Effector memory CD8-positive, alpha-beta T cell (primary cell): ENCODE measurements at regions not wholly inside any gene's neighbourhood (a gene's known extent, or its start where the extent isn't known, plus 50 kb on each side); places are given as distances from the start of the nearest gene placed in this dataset.
A peak's percentile ranks its signal among the peaks of the same experiment; 100 is the strongest.

Source experiments
- ATAC-seq: fragments of 150-1000 bp; cut with Tn5 transposase; replicated peaks from 2 replicates; pipeline ENCODE4 v1.10.0; 2021; ENCODE audit warnings: mild to moderate bottlenecking, moderate library complexity
- DNase-seq, 3 experiments: peaks; one replicate each; pipeline ENCODE4 v3.0.0; 2021
- H3K27ac Mint-ChIP-seq, 2 donors: one replicate each; pipeline ENCODE4 v1.8.0; 2022; ENCODE audit warnings: mild to moderate bottlenecking in 2 of 2, mixed read lengths in 2 of 2, moderate library complexity in 2 of 2
- H3K27me3 Mint-ChIP-seq, 2 donors: one replicate each; pipeline ENCODE4 v1.8.0; 2022; ENCODE audit warnings: mixed read lengths in 2 of 2
- H3K36me3 Mint-ChIP-seq: one replicate; pipeline ENCODE4 v1.8.0; 2022; ENCODE audit warnings: mild to moderate bottlenecking, moderate library complexity, mixed read lengths; ENCODE audit not compliant: insufficient read depth
- H3K4me1 Mint-ChIP-seq, 2 donors: one replicate each; pipeline ENCODE4 v1.8.0; 2022; ENCODE audit warnings: low read depth in 2 of 2, mixed read lengths in 2 of 2
- H3K4me3 Mint-ChIP-seq, 2 donors: one replicate each; pipeline ENCODE4 v1.8.0; 2022; ENCODE audit warnings: mild to moderate bottlenecking in 2 of 2, mixed read lengths in 2 of 2, moderate library complexity in 2 of 2
- H3K9me3 Mint-ChIP-seq, 2 donors: one replicate each; pipeline ENCODE4 v1.8.0; 2022; ENCODE audit warnings: mixed read lengths in 2 of 2

DNA sequence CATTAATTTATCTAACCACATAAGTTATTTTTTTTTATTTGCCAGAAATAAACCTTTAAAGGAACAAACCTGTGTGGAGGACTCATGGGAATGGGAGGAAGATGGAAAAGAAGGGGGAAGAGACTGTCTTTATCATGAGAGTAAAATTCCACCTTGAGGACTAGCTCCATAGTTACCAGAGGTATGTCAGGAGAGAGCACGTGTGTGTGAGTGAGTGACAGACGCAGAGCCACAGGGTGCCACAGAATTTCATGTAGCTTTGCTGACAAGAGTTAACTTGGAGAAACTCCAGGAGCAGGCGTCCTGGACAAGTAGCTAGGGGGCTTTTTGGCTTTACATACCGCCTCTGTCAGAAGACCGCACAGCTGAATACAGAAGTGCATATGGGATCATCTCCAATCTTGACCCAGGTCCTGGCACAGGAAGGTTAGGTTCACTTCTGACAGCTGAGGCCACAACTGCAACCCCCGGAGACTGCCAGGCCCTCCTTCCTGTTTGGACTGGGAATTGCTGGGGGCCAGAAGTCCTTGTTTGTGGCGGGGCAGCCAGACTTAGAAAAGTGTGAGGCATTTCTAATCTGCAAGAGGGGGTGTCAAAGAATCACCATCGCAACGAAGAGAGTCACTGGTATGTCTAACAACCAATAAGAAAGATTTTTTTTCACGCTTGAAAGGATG is 197.8 kb upstream of the TPM1 start:
- no peak for DNase-seq
- Mint-ChIP-seq H3K4me3 (no peak overlapping the region), H3K27me3 (peaks cover 58 to 59% of the 10 kb centered on the region in 2 donors), H3K4me1 (no peaks in the 10 kb centered on the region), H3K9me3 (no peaks in the 10 kb centered on the region), H3K27ac (no peak overlapping the region), H3K36me3 (peaks cover 2% of the 10 kb centered on the region)
- ATAC-seq: no peak

DNA sequence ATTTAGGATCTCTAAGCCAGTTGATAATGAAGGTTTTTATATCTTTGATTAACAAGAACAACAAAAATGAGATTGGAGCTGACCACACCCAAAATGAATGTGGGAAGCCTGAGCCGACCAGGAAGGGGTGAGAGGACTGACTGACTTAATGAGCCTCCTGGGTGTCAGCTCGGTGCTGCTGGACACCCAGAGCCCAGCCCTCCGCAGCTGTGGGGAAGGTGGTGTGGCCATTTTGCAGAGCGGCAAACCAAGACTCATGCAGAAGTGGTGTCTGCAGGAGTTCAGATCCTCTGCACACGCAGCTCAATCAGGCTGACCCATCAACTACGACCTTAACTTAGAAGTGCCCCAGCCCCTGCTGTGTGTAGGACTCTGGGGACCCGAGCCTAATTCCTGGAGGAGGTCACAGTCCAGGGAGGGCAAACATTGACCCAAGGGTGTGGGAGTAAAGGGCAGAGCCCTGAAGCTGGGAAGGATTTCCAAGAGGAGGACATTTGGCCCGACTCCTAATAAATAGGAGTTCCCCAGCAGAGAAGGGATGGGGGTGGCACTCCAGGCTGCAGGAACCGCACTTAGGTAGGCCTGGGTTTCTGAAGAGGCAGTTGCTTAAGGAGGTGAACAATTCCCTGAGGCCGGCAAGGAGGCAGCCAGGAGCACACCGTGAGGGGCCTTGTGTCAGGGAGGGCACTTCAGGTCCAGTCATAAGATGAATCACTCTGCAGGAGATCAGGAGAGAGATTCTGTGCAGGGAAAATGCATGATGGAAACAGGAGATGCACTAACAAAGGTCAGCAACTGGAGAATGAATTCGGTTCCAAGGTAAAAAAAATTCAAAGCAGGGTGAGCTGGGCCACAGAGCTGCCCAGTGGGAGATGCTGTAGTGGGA is 197.1 kb upstream of the TPM1 start:
- DNase-seq: no peak
- H3K9me3 Mint-ChIP-seq: no peaks in the 10 kb centered on the region
- peaks cover 54% of the 10 kb centered on the region in 2 donors for H3K27me3 Mint-ChIP-seq
- H3K4me1 Mint-ChIP-seq: no peaks in the 10 kb centered on the region
- no peak overlapping the region for H3K4me3 Mint-ChIP-seq
- ATAC-seq: no peak
- peaks cover 2% of the 10 kb centered on the region for H3K36me3 Mint-ChIP-seq
- H3K27ac Mint-ChIP-seq: no peak overlapping the region

DNA sequence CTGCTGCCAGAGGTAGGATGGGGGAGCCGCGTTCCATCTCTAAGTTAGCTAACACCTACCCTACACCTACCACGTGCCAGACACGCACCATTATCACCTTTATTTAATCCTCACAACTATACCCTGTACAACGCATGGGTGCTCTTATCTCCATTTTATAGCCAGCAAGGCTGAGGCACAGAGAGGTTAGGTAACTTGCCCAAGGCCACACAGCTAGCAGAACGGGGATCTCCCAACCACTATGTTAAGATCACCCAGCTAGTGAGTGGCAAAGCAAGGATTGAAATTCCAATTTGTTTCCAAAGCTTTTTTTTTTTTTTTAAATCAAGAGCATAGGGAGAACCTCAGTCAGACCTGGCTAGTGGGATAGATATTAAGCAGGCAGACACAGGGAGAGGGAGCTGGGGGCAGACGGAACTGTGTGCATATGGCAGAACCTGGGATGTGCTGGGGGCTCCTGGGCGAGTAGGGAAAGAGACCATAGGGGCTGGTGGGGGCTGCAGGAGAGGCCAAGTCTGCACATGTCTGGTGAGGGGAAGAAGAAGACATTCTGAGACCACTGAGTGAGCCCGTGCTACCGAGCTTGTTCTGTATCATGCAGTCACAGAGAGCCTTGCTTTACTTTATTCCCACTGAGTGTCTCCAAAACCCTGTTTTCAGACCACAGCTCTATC is 196.3 kb upstream of the TPM1 start:
- Mint-ChIP-seq H3K36me3 (peaks cover 2% of the 10 kb centered on the region), H3K27me3 (peaks cover 52 to 59% of the 10 kb centered on the region in 2 donors), H3K9me3 (no peaks in the 10 kb centered on the region), H3K27ac (no peak overlapping the region), H3K4me3 (no peak overlapping the region), H3K4me1 (no peaks in the 10 kb centered on the region)
- ATAC-seq (no peak), DNase-seq (no peak)

DNA sequence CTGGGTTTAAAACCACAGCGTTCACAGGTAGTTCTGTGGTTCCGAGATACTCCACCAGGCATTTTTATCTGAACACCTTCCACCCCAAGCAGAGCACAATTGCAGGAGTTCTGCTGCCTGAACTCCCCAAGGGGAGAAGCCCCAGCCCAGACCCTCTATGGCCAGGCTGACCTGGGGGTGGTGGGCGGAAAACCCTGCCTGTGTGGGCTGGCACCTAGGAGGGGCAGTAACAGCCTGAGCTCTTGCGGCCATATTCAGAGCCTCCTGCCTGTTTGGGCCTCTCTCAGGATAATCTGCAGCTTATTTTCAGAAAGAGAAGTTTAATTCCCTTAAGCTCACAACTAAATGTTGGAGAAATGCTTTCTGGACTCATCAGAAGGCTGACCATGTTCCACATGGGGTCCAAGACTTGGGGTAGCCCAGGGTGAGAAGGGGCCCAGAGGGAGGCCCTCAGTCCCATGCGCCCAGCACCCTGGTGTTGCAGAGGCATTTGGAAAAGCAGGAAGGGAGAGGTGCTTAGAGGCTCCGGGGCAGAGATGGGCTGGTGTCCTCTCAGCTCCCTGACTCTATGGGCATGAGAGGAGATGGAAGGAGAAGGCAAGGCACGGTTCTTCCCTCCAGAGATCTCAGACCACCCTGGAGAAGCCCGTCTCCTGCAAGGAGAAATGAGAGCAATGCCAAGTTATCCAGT is 195.6 kb upstream of the TPM1 start:
- no peak for DNase-seq
- peaks cover 2% of the 10 kb centered on the region for H3K36me3 Mint-ChIP-seq
- ATAC-seq: no peak
- no peaks in the 10 kb centered on the region for H3K9me3 Mint-ChIP-seq
- H3K4me3 Mint-ChIP-seq: no peak overlapping the region
- peaks cover 45 to 59% of the 10 kb centered on the region in 2 donors for H3K27me3 Mint-ChIP-seq
- no peaks in the 10 kb centered on the region for H3K4me1 Mint-ChIP-seq
- H3K27ac Mint-ChIP-seq: no peak overlapping the region

DNA sequence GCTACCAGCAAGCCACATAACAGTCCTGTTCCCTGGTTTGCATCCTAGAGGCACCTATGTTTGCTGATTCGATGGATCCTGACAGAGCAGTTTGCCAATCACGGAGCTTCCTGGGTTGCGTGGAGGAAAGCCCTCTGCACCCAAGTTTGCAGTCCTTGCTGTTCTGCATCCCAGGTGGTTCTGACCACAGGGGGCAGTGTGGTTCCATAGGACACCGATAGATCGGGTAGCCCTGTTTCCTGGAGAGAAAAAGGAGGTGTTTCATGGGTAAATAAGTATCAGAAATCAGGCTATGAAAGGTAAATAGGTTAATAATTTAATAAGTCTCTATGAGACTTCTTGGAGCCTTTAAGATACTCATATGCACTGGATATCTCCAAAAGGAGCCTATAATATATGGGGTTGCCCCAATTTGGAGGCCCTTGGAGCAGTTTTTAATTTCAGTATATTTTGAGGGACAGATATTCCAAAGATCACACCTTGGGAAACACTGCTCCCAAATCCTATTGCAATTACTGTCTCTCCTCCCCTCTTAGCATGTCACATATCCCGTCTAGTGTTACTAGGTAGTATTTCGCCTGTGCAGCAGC is 194.6 kb upstream of the TPM1 start:
- Mint-ChIP-seq H3K9me3 (no peaks in the 10 kb centered on the region), H3K4me3 (no peak overlapping the region), H3K27me3 (peaks cover 42 to 59% of the 10 kb centered on the region in 2 donors), H3K4me1 (no peaks in the 10 kb centered on the region), H3K36me3 (peaks cover 2% of the 10 kb centered on the region), H3K27ac (no peak overlapping the region)
- DNase-seq: peak; percentile 31 to 50 (median 38)
- ATAC-seq: no peak

DNA sequence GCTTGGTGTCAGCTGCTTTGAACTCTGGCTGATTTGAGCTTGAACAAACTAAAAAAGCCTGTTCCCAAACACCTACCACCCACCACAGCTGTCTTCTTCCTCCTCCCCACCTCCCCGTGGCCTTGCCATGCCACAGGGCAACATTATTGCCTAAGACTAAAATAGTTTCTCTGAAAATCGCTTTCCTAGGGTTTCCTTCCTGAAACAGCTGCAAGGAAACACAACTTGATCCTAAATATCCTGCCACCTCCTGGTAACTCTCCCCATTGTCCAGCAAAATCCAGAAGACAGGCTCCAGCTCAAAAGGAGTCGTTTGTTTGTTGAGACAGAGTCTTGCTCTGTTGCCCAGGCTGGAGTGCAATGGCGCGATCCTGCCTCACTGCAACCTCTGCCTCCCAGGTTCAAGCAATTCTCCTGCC is 193.9 kb upstream of the TPM1 start:
- H3K36me3 Mint-ChIP-seq: peaks cover under 1% of the 10 kb centered on the region
- no peaks in the 10 kb centered on the region for H3K4me1 Mint-ChIP-seq
- no peak for ATAC-seq
- no peak for DNase-seq
- H3K9me3 Mint-ChIP-seq: no peaks in the 10 kb centered on the region
- H3K27me3 Mint-ChIP-seq: peaks cover 42 to 59% of the 10 kb centered on the region in 2 donors
- H3K4me3 Mint-ChIP-seq: no peak overlapping the region
- no peak overlapping the region for H3K27ac Mint-ChIP-seq

DNA sequence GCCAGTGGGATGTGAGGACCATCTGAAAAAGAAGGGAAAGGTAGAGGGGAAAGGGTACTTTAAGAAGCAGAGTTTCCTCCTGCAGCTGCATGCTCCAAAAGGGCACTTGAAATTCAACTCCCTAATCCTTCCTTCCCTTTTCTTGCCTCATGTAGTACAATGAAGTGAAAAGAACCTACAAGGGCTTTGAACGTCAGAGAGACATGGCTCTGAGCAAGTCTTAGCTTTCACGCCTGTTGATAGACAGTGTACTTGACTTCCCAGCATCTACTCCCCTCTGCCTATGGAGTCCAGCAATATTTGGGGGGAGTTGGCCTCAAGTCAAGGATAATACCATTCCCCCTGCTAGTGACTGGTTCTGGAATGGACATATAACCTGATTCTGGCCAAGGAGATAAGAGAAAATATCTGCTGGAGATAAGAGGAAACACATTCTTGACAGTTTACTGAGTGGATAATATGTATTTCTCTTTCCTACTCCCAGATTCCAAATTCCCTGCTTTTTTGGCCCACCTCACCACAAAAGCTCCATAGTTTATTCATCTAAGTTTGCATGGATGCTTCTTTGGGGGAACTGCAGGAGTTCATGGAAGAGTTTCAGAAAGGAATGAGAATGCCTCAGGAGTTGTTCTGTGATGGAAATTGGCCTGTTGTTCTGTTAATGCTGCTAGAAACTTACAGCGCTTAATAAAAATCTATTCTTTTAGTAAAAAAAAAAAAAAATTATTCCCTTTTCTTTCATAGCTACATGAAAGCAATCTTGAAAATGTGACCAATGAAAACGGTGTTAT is 193.0 kb upstream of the TPM1 start:
- Mint-ChIP-seq H3K27ac (no peak overlapping the region), H3K4me3 (no peak overlapping the region), H3K9me3 (no peaks in the 10 kb centered on the region), H3K36me3 (no peaks in the 10 kb centered on the region), H3K4me1 (no peaks in the 10 kb centered on the region), H3K27me3 (peaks cover 34 to 52% of the 10 kb centered on the region in 2 donors)
- ATAC-seq (no peak), DNase-seq (no peak)

DNA sequence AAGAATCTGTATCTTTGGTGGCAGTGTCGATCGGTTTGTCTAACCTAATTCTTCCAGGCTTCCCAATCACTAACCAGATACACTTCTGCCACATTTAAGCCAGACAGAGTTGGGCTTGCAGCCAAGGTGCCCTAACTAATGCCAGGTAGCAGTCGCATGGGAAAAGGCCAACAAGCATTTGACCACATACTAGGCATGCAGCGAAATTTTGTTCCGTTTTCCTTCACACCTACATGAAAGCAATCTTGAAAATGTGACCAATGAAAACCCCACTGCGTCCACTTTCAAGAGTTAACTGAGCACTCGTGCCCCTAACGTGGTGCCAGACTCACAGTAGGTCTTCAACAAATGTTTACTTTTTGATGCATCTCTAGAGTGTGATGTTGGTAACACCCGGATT is 192.2 kb upstream of the TPM1 start:
- no peaks in the 10 kb centered on the region for H3K36me3 Mint-ChIP-seq
- H3K9me3 Mint-ChIP-seq: no peaks in the 10 kb centered on the region
- H3K27me3 Mint-ChIP-seq: peaks cover 28 to 47% of the 10 kb centered on the region in 2 donors
- H3K4me1 Mint-ChIP-seq: no peaks in the 10 kb centered on the region
- no peak overlapping the region for H3K27ac Mint-ChIP-seq
- no peak overlapping the region for H3K4me3 Mint-ChIP-seq
- ATAC-seq (no peak), DNase-seq (no peak)

DNA sequence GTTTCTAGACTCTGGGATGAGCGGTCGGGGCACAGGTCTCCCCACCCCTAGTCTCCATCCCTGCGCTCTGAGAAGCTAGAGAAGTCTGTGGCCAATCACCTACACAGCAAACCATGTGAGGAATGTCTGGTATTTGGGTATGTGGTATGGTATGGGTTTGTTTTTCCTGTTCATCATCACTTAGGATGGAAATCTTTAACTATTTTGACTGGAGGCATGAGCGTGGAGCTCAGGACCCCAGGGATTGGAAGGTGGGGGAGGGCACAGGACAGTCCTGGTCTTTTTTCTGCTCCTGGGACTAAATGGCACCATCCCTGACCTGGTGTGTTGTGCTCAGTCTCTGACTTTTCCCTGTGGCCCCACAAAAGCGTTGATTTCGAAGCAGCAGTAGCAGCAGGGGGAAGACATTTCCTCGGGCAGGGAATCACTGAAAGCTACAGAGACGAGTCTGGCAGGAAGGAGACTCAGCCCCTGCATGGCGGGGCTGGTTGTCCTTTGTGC is 191.7 kb upstream of the TPM1 start:
- no peaks in the 10 kb centered on the region for H3K36me3 Mint-ChIP-seq
- H3K27ac Mint-ChIP-seq: no peak overlapping the region
- ATAC-seq (no peak), DNase-seq (no peak)
- H3K9me3 Mint-ChIP-seq: no peaks in the 10 kb centered on the region
- no peak overlapping the region for H3K4me3 Mint-ChIP-seq
- peaks cover 23 to 43% of the 10 kb centered on the region in 2 donors for H3K27me3 Mint-ChIP-seq
- H3K4me1 Mint-ChIP-seq: no peaks in the 10 kb centered on the region

DNA sequence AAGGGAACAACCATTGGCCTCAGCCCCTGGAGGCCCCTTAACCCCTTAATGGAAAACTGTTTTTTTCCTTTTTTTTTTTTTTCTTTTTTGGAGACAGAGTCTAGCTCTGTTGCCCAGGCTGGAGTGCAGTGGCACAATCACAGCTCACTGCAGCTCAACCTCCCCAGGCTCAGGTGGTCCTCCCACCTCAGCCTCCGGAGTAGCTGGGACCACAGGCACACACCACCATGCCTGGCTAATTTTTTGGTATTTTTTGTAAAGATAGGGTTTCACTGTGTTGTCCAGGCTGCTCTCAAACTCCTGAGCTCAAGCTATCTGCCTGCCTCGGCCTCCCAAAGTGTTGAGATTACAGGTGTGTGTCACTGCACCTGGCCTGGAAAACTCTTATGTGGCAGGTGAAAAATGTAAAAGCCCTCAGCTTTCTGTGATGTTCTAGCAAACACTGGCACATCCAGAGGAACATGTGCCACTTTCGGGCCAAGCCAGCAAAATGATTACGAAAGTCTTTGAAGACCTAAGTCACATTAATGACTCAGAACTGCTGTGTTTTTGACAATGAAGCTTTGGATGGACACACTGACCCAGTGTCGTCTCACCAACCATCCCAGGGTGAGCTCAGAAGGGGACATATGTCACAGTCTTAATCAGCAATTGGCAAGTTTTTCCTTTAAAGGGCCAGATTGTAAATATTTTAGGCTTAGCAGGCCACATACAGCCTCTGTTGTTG is 189.3 kb upstream of the TPM1 start:
- DNase-seq (no peak), ATAC-seq (no peak)
- no peak overlapping the region for H3K4me3 Mint-ChIP-seq
- no peaks in the 10 kb centered on the region for H3K36me3 Mint-ChIP-seq
- H3K27me3 Mint-ChIP-seq: peaks cover 18 to 39% of the 10 kb centered on the region in 2 donors
- peaks cover 11 to 18% of the 10 kb centered on the region in 2 donors for H3K4me1 Mint-ChIP-seq
- no peak overlapping the region for H3K27ac Mint-ChIP-seq
- no peaks in the 10 kb centered on the region for H3K9me3 Mint-ChIP-seq

DNA sequence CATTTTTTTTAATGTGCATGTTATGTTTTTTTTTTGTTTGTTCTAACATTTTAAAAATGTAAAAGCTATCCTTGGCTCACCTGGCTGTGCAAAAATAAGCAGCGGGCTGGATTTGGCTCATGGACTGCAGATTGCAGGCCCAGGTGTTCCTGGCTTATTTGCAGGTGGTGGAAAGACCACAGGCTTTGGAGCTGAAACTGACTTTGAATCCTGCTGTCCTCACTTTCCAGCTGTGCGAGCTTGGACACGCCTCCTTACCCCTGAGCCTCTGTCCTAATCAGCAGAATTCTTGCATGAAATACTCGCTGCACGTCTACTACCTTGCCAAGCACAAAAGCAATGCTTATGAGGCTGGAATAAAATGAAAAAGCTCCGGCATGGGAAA is 188.7 kb upstream of the TPM1 start:
- no peak for DNase-seq
- Mint-ChIP-seq H3K36me3 (no peaks in the 10 kb centered on the region), H3K4me1 (peaks cover 12 to 20% of the 10 kb centered on the region in 2 donors), H3K4me3 (no peak overlapping the region), H3K27ac (no peak overlapping the region), H3K9me3 (no peaks in the 10 kb centered on the region), H3K27me3 (peaks cover 12 to 33% of the 10 kb centered on the region in 2 donors)
- no peak for ATAC-seq
